H9 (cell line): ENCODE measurements at regions not wholly inside any gene's neighbourhood (a gene's known extent, or its start where the extent isn't known, plus 50 kb on each side); places are given as distances from the start of the nearest gene placed in this dataset.

Experiments used
- DNase-seq: peaks from one replicate; pipeline ENCODE4 v3.0.0-alpha.2; 2017
- H2AFZ ChIP-seq: one replicate; pipeline ENCODE4 v1.6.1; 2013; ENCODE audit warnings: mild to moderate bottlenecking, low read length, control low read depth, moderate library complexity
- H2AK5ac ChIP-seq: 2 replicates; pipeline ENCODE4 v1.6.1; 2013; ENCODE audit warnings: low read length, control low read depth, mixed read lengths; ENCODE audit not compliant: insufficient read length
- H2BK120ac ChIP-seq: one replicate; pipeline ENCODE4 v1.6.1; 2013; ENCODE audit warnings: low read depth, mild to moderate bottlenecking, low read length, control low read depth, inconsistent platforms; ENCODE audit not compliant: poor library complexity, severe bottlenecking
- H2BK12ac ChIP-seq: 2 replicates; pipeline ENCODE4 v1.6.1; 2013; ENCODE audit warnings: low read length, control low read depth, mixed read lengths, low read depth; ENCODE audit not compliant: insufficient read length
- H2BK15ac ChIP-seq: 2 replicates; pipeline ENCODE4 v1.6.1; 2013; ENCODE audit warnings: low read depth, low read length, control low read depth
- H2BK20ac ChIP-seq: one replicate; pipeline ENCODE4 v1.6.1; 2013; ENCODE audit warnings: low read depth, mild to moderate bottlenecking, low read length, control low read depth, inconsistent platforms; ENCODE audit not compliant: poor library complexity, severe bottlenecking
- H2BK5ac ChIP-seq: 2 replicates; pipeline ENCODE4 v1.6.1; 2013; ENCODE audit warnings: low read length, control low read depth, mixed read lengths; ENCODE audit not compliant: insufficient read length
- H3K14ac ChIP-seq: 2 replicates; pipeline ENCODE4 v1.6.1; 2013; ENCODE audit warnings: low read length, control low read depth; ENCODE audit not compliant: insufficient read depth
- H3K18ac ChIP-seq: 2 replicates; pipeline ENCODE4 v1.6.1; 2013; ENCODE audit warnings: low read depth, mild to moderate bottlenecking, mixed read lengths, low read length, control low read depth; ENCODE audit not compliant: insufficient read length
- H3K23ac ChIP-seq: 2 replicates; pipeline ENCODE4 v1.6.1; 2013; ENCODE audit warnings: low read length, control low read depth, mixed read lengths, low read depth; ENCODE audit not compliant: insufficient read length
- H3K23me2 ChIP-seq: 2 replicates; pipeline ENCODE4 v1.6.1; 2013; ENCODE audit warnings: low read depth, mild to moderate bottlenecking, mixed read lengths, low read length, control low read depth; ENCODE audit not compliant: insufficient read length, poor library complexity, severe bottlenecking
- H3K27ac ChIP-seq: 2 replicates; pipeline ENCODE4 v1.5.1; 2013; ENCODE audit warnings: low read length, control low read depth, mixed read lengths, low read depth; ENCODE audit not compliant: insufficient read length
- H3K27me3 ChIP-seq: 2 replicates; pipeline ENCODE4 v1.6.1; 2013; ENCODE audit warnings: low read length, control low read depth, inconsistent platforms; ENCODE audit not compliant: insufficient read depth
- H3K4ac ChIP-seq: 2 replicates; pipeline ENCODE4 v1.6.1; 2013; ENCODE audit warnings: low read depth, mild to moderate bottlenecking, control low read depth, inconsistent platforms, low read length, moderate library complexity
- H3K4me1 ChIP-seq: 2 replicates; pipeline ENCODE4 v1.6.1; 2013; ENCODE audit warnings: low read length, control low read depth, inconsistent platforms; ENCODE audit not compliant: insufficient read depth
- H3K4me2 ChIP-seq: 2 replicates; pipeline ENCODE4 v1.6.1; 2013; ENCODE audit warnings: low read length, control low read depth, mixed read lengths; ENCODE audit not compliant: insufficient read length, insufficient read depth
- H3K56ac ChIP-seq: 2 replicates; pipeline ENCODE4 v1.6.1; 2013; ENCODE audit warnings: low read depth, mild to moderate bottlenecking, mixed read lengths, low read length, control low read depth; ENCODE audit not compliant: insufficient read length
- H3K79me1 ChIP-seq: 2 replicates; pipeline ENCODE4 v1.6.1; 2013; ENCODE audit warnings: low read depth, mild to moderate bottlenecking, moderate library complexity, low read length, control low read depth, inconsistent platforms; ENCODE audit not compliant: insufficient read depth, poor library complexity, severe bottlenecking
- H3K79me2 ChIP-seq: 2 replicates; pipeline ENCODE4 v1.6.1; 2013; ENCODE audit warnings: low read length, control low read depth, inconsistent platforms; ENCODE audit not compliant: insufficient read depth
- H3K9ac ChIP-seq: 2 replicates; pipeline ENCODE4 v1.6.1; 2013; ENCODE audit warnings: low read length, control low read depth, mixed read lengths; ENCODE audit not compliant: insufficient read length; ENCODE audit errors: extremely low read depth
- H3K9me3 ChIP-seq: one replicate; pipeline ENCODE4 v1.6.1; 2013; ENCODE audit warnings: low read depth, low read length, inconsistent platforms; ENCODE audit not compliant: control insufficient read depth
- H3T11ph ChIP-seq: one replicate; pipeline ENCODE4 v1.6.1; 2013; ENCODE audit warnings: mild to moderate bottlenecking, low read length, control low read depth, inconsistent platforms
- H4K20me1 ChIP-seq: one replicate; pipeline ENCODE4 v1.6.1; 2013; ENCODE audit not compliant: control insufficient read depth, insufficient read length, insufficient read depth
- H4K5ac ChIP-seq: 2 replicates; pipeline ENCODE4 v1.6.1; 2013; ENCODE audit warnings: low read depth, mild to moderate bottlenecking, mixed read lengths, low read length, control low read depth; ENCODE audit not compliant: insufficient read length
- H4K8ac ChIP-seq: replicated peaks from 2 replicates; pipeline ENCODE4 v1.6.1; 2013; ENCODE audit warnings: low read length, control low read depth, mixed read lengths, low read depth; ENCODE audit not compliant: insufficient read length
- H4K91ac ChIP-seq: 2 replicates; pipeline ENCODE4 v1.6.1; 2013; ENCODE audit warnings: low read depth, mild to moderate bottlenecking, moderate library complexity, mixed read lengths, low read length, control low read depth; ENCODE audit not compliant: insufficient read length
- H3K27ac Mint-ChIP-seq, 3 experiments: 2 replicates in 2 of 3; 3 replicates in 1 of 3; pipeline ENCODE4 v1.8.0; 2020 to 2021; ENCODE audit warnings: mixed read lengths in 3 of 3, mild to moderate bottlenecking in 1 of 3, moderate library complexity in 1 of 3
- H3K27me3 Mint-ChIP-seq: 2 replicates; pipeline ENCODE4 v1.8.0; 2021; ENCODE audit warnings: low read depth, mild to moderate bottlenecking, moderate library complexity, mixed read lengths
- H3K36me3 Mint-ChIP-seq, 3 experiments: 2 replicates in 2 of 3; 3 replicates in 1 of 3; pipeline ENCODE4 v1.8.0; 2020 to 2021; ENCODE audit warnings: low read depth in 3 of 3, mixed read lengths in 3 of 3; ENCODE audit not compliant: insufficient read depth in 1 of 3
- H3K4me1 Mint-ChIP-seq, 2 experiments: 2 replicates each; pipeline ENCODE4 v1.8.0; 2020; ENCODE audit warnings: mixed read lengths in 2 of 2
- H3K4me3 Mint-ChIP-seq, 2 experiments: 2 replicates in 1 of 2; 3 replicates in 1 of 2; pipeline ENCODE4 v1.8.0; 2020 to 2021; ENCODE audit warnings: mild to moderate bottlenecking in 2 of 2, mixed read lengths in 2 of 2, moderate library complexity in 1 of 2
- H3K9me3 Mint-ChIP-seq, 2 experiments: 2 replicates in 1 of 2; 3 replicates in 1 of 2; pipeline ENCODE4 v1.8.0; 2020; ENCODE audit warnings: mild to moderate bottlenecking in 2 of 2, mixed read lengths in 2 of 2, moderate library complexity in 1 of 2
- WGBS: extraction: QIAGEN DNeasy Blood & Tissue Kit; methylation state at CpG from one replicate; pipeline ENCODE4 v1.1.7; 2013; ENCODE audit warnings: missing lambda C conversion rate, low lambda C conversion rate, mixed read lengths; ENCODE audit not compliant: insufficient read length; ENCODE audit errors: extremely low coverage; 5-methylcytosine and 5-hydroxymethylcytosine counted together
- TF ChIP-seq, protein P1 (sequence below): fragments of 200-600 bp; sonication (generic); conservative IDR thresholded peaks from 3 replicates; pipeline ENCODE4 v1.8.0; 2021; ENCODE audit warnings: antibody characterized with exemption, mild to moderate bottlenecking

DNA sequence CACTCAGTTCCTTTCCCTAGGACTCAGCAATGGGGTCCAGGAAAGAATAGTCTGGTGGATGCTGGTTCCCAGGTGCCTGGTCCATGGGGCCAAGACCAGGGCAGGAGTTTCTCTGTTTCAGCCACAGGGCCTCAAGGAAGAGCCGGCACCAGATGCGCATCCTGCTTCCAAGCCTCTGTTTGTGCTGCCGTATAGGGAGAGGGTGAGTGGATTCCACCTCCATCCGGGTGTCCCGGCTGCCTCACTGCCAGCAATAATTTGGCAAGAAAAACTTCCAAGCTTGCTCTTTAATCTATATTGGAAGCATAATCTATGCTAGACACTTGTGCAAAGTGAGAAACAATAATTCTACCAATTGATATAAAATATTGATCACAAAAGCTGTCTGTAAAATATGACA is 261.2 kb upstream of the HS6ST1 start:
- no peak overlapping the region for H2AFZ ChIP-seq
- no peak overlapping the region for H3K9ac ChIP-seq
- no peak overlapping the region for H3K23ac ChIP-seq
- H3K79me2 ChIP-seq: no peaks in the 10 kb centered on the region
- H3K27ac ChIP-seq: no peak overlapping the region
- H3K79me1 ChIP-seq: no peaks in the 10 kb centered on the region
- H3K27me3 ChIP-seq: no peaks in the 10 kb centered on the region
- H3K4me1 ChIP-seq: no peaks in the 10 kb centered on the region
- no peak for DNase-seq
- WGBS: no CpG with 5 or more reads among the region's 5 CpGs
- H2BK15ac ChIP-seq: no peak overlapping the region
- H3K56ac ChIP-seq: no peak overlapping the region
- no peaks in the 10 kb centered on the region for H3K9me3 ChIP-seq
- H4K8ac ChIP-seq: no peak overlapping the region
- TF ChIP-seq, protein P1, sequence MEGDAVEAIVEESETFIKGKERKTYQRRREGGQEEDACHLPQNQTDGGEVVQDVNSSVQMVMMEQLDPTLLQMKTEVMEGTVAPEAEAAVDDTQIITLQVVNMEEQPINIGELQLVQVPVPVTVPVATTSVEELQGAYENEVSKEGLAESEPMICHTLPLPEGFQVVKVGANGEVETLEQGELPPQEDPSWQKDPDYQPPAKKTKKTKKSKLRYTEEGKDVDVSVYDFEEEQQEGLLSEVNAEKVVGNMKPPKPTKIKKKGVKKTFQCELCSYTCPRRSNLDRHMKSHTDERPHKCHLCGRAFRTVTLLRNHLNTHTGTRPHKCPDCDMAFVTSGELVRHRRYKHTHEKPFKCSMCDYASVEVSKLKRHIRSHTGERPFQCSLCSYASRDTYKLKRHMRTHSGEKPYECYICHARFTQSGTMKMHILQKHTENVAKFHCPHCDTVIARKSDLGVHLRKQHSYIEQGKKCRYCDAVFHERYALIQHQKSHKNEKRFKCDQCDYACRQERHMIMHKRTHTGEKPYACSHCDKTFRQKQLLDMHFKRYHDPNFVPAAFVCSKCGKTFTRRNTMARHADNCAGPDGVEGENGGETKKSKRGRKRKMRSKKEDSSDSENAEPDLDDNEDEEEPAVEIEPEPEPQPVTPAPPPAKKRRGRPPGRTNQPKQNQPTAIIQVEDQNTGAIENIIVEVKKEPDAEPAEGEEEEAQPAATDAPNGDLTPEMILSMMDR: no peak
- Mint-ChIP-seq H3K27ac (no peak overlapping the region), H3K27me3 (no peaks in the 10 kb centered on the region), H3K36me3 (no peaks in the 10 kb centered on the region), H3K4me1 (no peaks in the 10 kb centered on the region), H3K9me3 (no peaks in the 10 kb centered on the region; a peak in 1 of 5 replicates), H3K4me3 (no peak overlapping the region)
- no peak overlapping the region for H3K4me2 ChIP-seq
- H2BK20ac ChIP-seq: no peak overlapping the region
- no peak overlapping the region for H4K5ac ChIP-seq
- H4K91ac ChIP-seq: no peak overlapping the region
- no peaks in the 10 kb centered on the region for H4K20me1 ChIP-seq
- H3K4ac ChIP-seq: no peak overlapping the region
- H2BK120ac ChIP-seq: no peak overlapping the region
- no peak overlapping the region for H2BK12ac ChIP-seq
- no peak overlapping the region for H3K18ac ChIP-seq
- no peak overlapping the region for H2AK5ac ChIP-seq
- H3K14ac ChIP-seq: no peak overlapping the region
- H3K23me2 ChIP-seq: no peaks in the 10 kb centered on the region
- no peak overlapping the region for H3T11ph ChIP-seq
- H2BK5ac ChIP-seq: no peak overlapping the region
